ENCODE measurements at regions not wholly inside any gene's neighbourhood (a gene's known extent, or its start where the extent isn't known, plus 50 kb on each side); places are given as distances from the start of the nearest gene placed in this dataset.
A peak's percentile ranks its signal among the peaks of the same experiment; 100 is the strongest.

GRCh38 chr4:144463236-144463635 is 182.7 kb upstream of the HHIP start:
- DNase-seq, result no peak

GRCh38 chr4:144463896-144464295 is 182.1 kb upstream of the HHIP start:
- DNase-seq, result no peak

GRCh38 chr4:144465546-144465945 is 180.4 kb upstream of the HHIP start:
- DNase-seq, result no peak

- DNase-seq, result no peak
These were observed 165.9 kb upstream of the HHIP start for GRCh38 chr4:144480068-144480467.

GRCh38 chr4:144489831-144490230 is 156.1 kb upstream of the HHIP start:
- no peak for DNase-seq

- no peak for DNase-seq
These were observed 151.7 kb upstream of the HHIP start for GRCh38 chr4:144494280-144494679.

GRCh38 chr4:144495944-144496343 is 150.0 kb upstream of the HHIP start:
- DNase-seq, result no peak

GRCh38 chr4:144499777-144500176 is 146.2 kb upstream of the HHIP start:
- no peak for DNase-seq

GRCh38 chr4:144501231-144501780 is 144.7 kb upstream of the HHIP start:
- no peak for DNase-seq

- no peak for DNase-seq
These were observed 141.1 kb upstream of the HHIP start for GRCh38 chr4:144504883-144505282.

GRCh38 chr4:144507311-144508101 is 138.4 kb upstream of the HHIP start:
- DNase-seq, result no peak

- DNase-seq, result no peak
These were observed 136.6 kb upstream of the HHIP start for GRCh38 chr4:144509088-144510015.

GRCh38 chr4:144514736-144515135 is 131.2 kb upstream of the HHIP start:
- no peak for DNase-seq

GRCh38 chr4:144518181-144518895 is 127.6 kb upstream of the HHIP start:
- no peak for DNase-seq

- no peak for DNase-seq
These were observed 114.1 kb upstream of the HHIP start for GRCh38 chr4:144531841-144532240.

- no peak for DNase-seq
These were observed 98.2 kb upstream of the HHIP start for GRCh38 chr4:144547678-144548298.

GRCh38 chr4:144556636-144557035 is 89.3 kb upstream of the HHIP start:
- peak in 1 of 51 donors; percentile 0 for DNase-seq

GRCh38 chr4:144557404-144557803 is 88.6 kb upstream of the HHIP start:
- DNase-seq, result no peak

- no peak for DNase-seq
These were observed 83.8 kb upstream of the HHIP start for GRCh38 chr4:144562019-144562705.

GRCh38 chr4:144564358-144564757 is 81.6 kb upstream of the HHIP start:
- no peak for DNase-seq
